ENCODE measurements at regions not wholly inside any gene's neighbourhood (a gene's known extent, or its start where the extent isn't known, plus 50 kb on each side); places are given as distances from the start of the nearest gene placed in this dataset.
"Not testable (repeated sequence)": the region's sequence is repeated elsewhere in the genome, so short reads cannot be mapped to it uniquely, and the experiment has no call there.

- not testable (repeated sequence) for TF ChIP-seq EZH2, CTCF, EZH2phosphoT487 (IDR thresholded peaks at IDR 0.05)
Measured at GRCh38 chr22:22336333-22336732, 91.7 kb downstream of the VPREB1 start.

All from neural progenitor cell (in vitro differentiated cells).